ENCODE measurements at regions not wholly inside any gene's neighbourhood (a gene's known extent, or its start where the extent isn't known, plus 50 kb on each side); places are given as distances from the start of the nearest gene placed in this dataset.
"Not testable (repeated sequence)": the region's sequence is repeated elsewhere in the genome, so short reads cannot be mapped to it uniquely, and the experiment has no call there.

- no peak for DNase-seq (ENCODE audit: low read depth in 2 of 3, low spot score in 2 of 3)
Measured at GRCh38 chr12:112705037-112705632, 86.4 kb upstream of the RPH3A start.

- DNase-seq (ENCODE audit: low read depth in 2 of 3, low spot score in 2 of 3) = no peak
Measured at GRCh38 chr12:112710414-112710813, 81.1 kb upstream of the RPH3A start.

GRCh38 chr12:112711026-112711425, 80.5 kb upstream of the RPH3A start:
- no peak for DNase-seq (ENCODE audit: low read depth in 2 of 3, low spot score in 2 of 3)

GRCh38 chr12:112711507-112711906, 80.0 kb upstream of the RPH3A start:
- DNase-seq (ENCODE audit: low read depth in 2 of 3, low spot score in 2 of 3) = no peak

GRCh38 chr12:112712751-112713150, 78.8 kb upstream of the RPH3A start:
- DNase-seq (ENCODE audit: low read depth in 2 of 3, low spot score in 2 of 3) = not testable (repeated sequence)

GRCh38 chr12:112713471-112713870, 78.1 kb upstream of the RPH3A start:
- DNase-seq (ENCODE audit: low read depth in 2 of 3, low spot score in 2 of 3) = no peak

GRCh38 chr12:112714166-112714710, 77.3 kb upstream of the RPH3A start:
- DNase-seq (ENCODE audit: low read depth in 2 of 3, low spot score in 2 of 3) = no peak

- DNase-seq (ENCODE audit: low read depth in 2 of 3, low spot score in 2 of 3) = peak in 1 of 3 donors; percentile 11
Measured at GRCh38 chr12:112716099-112717093, 75.2 kb upstream of the RPH3A start.

GRCh38 chr12:112728864-112729263, 62.7 kb upstream of the RPH3A start:
- DNase-seq (ENCODE audit: low read depth in 2 of 3, low spot score in 2 of 3) = no peak

- DNase-seq (ENCODE audit: low read depth in 2 of 3, low spot score in 2 of 3) = no peak
Measured at GRCh38 chr12:112734859-112735695, 56.5 kb upstream of the RPH3A start.

- no peak for DNase-seq (ENCODE audit: low read depth in 2 of 3, low spot score in 2 of 3)
Measured at GRCh38 chr12:112738531-112738930, 53.0 kb upstream of the RPH3A start.

- no peak for DNase-seq (ENCODE audit: low read depth in 2 of 3, low spot score in 2 of 3)
Measured at GRCh38 chr12:112740387-112740934, 51.1 kb upstream of the RPH3A start.

- DNase-seq (ENCODE audit: low read depth in 2 of 3, low spot score in 2 of 3) = no peak
Measured at GRCh38 chr12:112741106-112741505, 50.4 kb upstream of the RPH3A start.

All from hematopoietic multipotent progenitor cell (in vitro differentiated cells).